ENCODE measurements at regions not wholly inside any gene's neighbourhood (a gene's known extent, or its start where the extent isn't known, plus 50 kb on each side); places are given as distances from the start of the nearest gene placed in this dataset.

- DNase-seq = no peak
- no peak overlapping the region for H3K4me3 ChIP-seq (ENCODE audit: low read length)
- H3K79me2 ChIP-seq (ENCODE audit: low read length) = no peaks in the 10 kb centered on the region
- no peak overlapping the region for H2AFZ ChIP-seq (ENCODE audit: low read length)
- no peaks in the 10 kb centered on the region for H3K27me3 ChIP-seq (ENCODE audit: low read length)
- no peak overlapping the region for H3K9ac ChIP-seq (ENCODE audit: low read length)
- peaks cover 11% of the 10 kb centered on the region for H3K4me1 ChIP-seq (ENCODE audit: low read length)
- no peaks in the 10 kb centered on the region for H3K36me3 ChIP-seq (ENCODE audit: insufficient read depth, low read length)
- no peak overlapping the region for H3K27ac ChIP-seq (ENCODE audit: low read length)
- no peaks in the 10 kb centered on the region for H3K9me2 ChIP-seq (replicated peaks; ENCODE audit: insufficient read depth, low read length)
- H4K20me1 ChIP-seq (ENCODE audit: insufficient read depth, low read depth, low read length) = no peaks in the 10 kb centered on the region
- H3K4me2 ChIP-seq (ENCODE audit: low read depth, low read length, poor library complexity, severe bottlenecking) = no peak overlapping the region
- no peaks in the 10 kb centered on the region for H3K9me3 ChIP-seq (ENCODE audit: low read length)
These were observed 74.8 kb upstream of the ADAM23 start for GRCh38 chr2:206368484-206368883.

DNA sequence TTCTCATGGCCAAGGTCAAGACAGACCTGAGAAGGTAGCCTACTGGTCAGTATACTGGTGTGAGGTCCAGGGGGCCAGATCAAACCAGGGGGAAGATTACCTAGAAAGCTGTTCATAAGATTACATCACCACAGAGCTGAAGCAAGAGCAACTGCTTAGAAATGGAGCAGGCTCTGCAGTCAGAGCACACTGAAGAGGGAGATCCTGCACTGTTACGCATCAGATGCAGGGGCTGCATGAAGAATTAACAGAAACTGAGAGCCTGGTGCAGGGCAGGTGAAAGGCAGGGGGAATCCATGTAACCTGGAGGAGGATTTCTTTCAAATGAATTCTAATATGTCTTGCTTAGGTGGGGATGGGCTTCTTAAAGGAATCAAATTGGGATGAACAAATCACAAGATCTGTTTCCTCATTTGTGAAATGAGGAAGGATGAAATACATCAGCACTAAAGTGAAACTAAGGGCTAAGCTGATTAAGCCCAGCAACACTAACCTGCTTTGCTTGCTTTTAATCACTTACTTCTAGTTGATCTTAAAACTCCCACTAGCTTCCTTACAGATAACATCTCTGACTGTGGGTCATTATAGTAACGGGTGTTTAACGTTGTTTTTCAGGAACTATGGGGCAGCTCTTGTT lies 74.3 kb upstream of the ADAM23 start:
- Histone ChIP-seq H3K36me3 (ENCODE audit: insufficient read depth, low read length) (no peaks in the 10 kb centered on the region), H4K20me1 (ENCODE audit: insufficient read depth, low read depth, low read length) (no peaks in the 10 kb centered on the region), H3K27me3 (ENCODE audit: low read length) (no peaks in the 10 kb centered on the region), H3K9ac (ENCODE audit: low read length) (no peak overlapping the region), H3K27ac (ENCODE audit: low read length) (no peak overlapping the region), H3K4me1 (ENCODE audit: low read length) (peaks cover 11% of the 10 kb centered on the region), H3K79me2 (ENCODE audit: low read length) (no peaks in the 10 kb centered on the region), H3K9me3 (ENCODE audit: low read length) (no peaks in the 10 kb centered on the region), H2AFZ (ENCODE audit: low read length) (no peak overlapping the region), H3K4me3 (ENCODE audit: low read length) (no peak overlapping the region), H3K4me2 (ENCODE audit: low read depth, low read length, poor library complexity, severe bottlenecking) (no peak overlapping the region), H3K9me2 (replicated peaks; ENCODE audit: insufficient read depth, low read length) (no peaks in the 10 kb centered on the region)
- peak; percentile 44 for DNase-seq

- Histone ChIP-seq H3K9me2 (replicated peaks; ENCODE audit: insufficient read depth, low read length) (no peaks in the 10 kb centered on the region), H3K4me1 (ENCODE audit: low read length) (no peaks in the 10 kb centered on the region), H3K4me3 (ENCODE audit: low read length) (no peak overlapping the region), H3K27me3 (ENCODE audit: low read length) (no peaks in the 10 kb centered on the region; the same call in 1 of the 2 replicates), H2AFZ (ENCODE audit: low read length) (no peak overlapping the region), H3K9ac (ENCODE audit: low read length) (no peak overlapping the region), H3K36me3 (ENCODE audit: insufficient read depth, low read length) (no peaks in the 10 kb centered on the region), H3K9me3 (ENCODE audit: low read length) (peaks cover 7% of the 10 kb centered on the region; the same call in 1 of the 2 replicates), H3K79me2 (ENCODE audit: low read length) (no peaks in the 10 kb centered on the region), H4K20me1 (ENCODE audit: insufficient read depth, low read depth, low read length) (no peaks in the 10 kb centered on the region), H3K27ac (ENCODE audit: low read length) (no peak overlapping the region), H3K4me2 (ENCODE audit: low read depth, low read length, poor library complexity, severe bottlenecking) (no peak overlapping the region)
- no peak for DNase-seq
These were observed 67.4 kb upstream of the ADAM23 start for GRCh38 chr2:206375956-206376355.

- H3K36me3 ChIP-seq (ENCODE audit: insufficient read depth, low read length) = no peaks in the 10 kb centered on the region
- H3K79me2 ChIP-seq (ENCODE audit: low read length) = no peaks in the 10 kb centered on the region
- H3K27me3 ChIP-seq (ENCODE audit: low read length) = no peaks in the 10 kb centered on the region; the same call in 1 of the 2 replicates
- H3K4me2 ChIP-seq (ENCODE audit: low read depth, low read length, poor library complexity, severe bottlenecking) = no peak overlapping the region
- no peak overlapping the region for H2AFZ ChIP-seq (ENCODE audit: low read length)
- H3K4me3 ChIP-seq (ENCODE audit: low read length) = no peak overlapping the region
- H3K9me3 ChIP-seq (ENCODE audit: low read length) = peaks cover 7% of the 10 kb centered on the region; the same call in 1 of the 2 replicates
- H3K4me1 ChIP-seq (ENCODE audit: low read length) = no peaks in the 10 kb centered on the region
- H4K20me1 ChIP-seq (ENCODE audit: insufficient read depth, low read depth, low read length) = no peaks in the 10 kb centered on the region
- no peaks in the 10 kb centered on the region for H3K9me2 ChIP-seq (replicated peaks; ENCODE audit: insufficient read depth, low read length)
- H3K9ac ChIP-seq (ENCODE audit: low read length) = no peak overlapping the region
- no peak for DNase-seq
- H3K27ac ChIP-seq (ENCODE audit: low read length) = no peak overlapping the region
These were observed 64.5 kb upstream of the ADAM23 start for GRCh38 chr2:206378835-206379234.

GRCh38 chr2:206379266-206379665 lies 64.1 kb upstream of the ADAM23 start:
- H4K20me1 ChIP-seq (ENCODE audit: insufficient read depth, low read depth, low read length) = no peaks in the 10 kb centered on the region
- H3K9me3 ChIP-seq (ENCODE audit: low read length) = peaks cover 7% of the 10 kb centered on the region; the same call in 1 of the 2 replicates
- H3K36me3 ChIP-seq (ENCODE audit: insufficient read depth, low read length) = no peaks in the 10 kb centered on the region
- H3K4me2 ChIP-seq (ENCODE audit: low read depth, low read length, poor library complexity, severe bottlenecking) = no peak overlapping the region
- H3K9ac ChIP-seq (ENCODE audit: low read length) = no peak overlapping the region
- DNase-seq = no peak
- no peaks in the 10 kb centered on the region for H3K9me2 ChIP-seq (replicated peaks; ENCODE audit: insufficient read depth, low read length)
- H2AFZ ChIP-seq (ENCODE audit: low read length) = no peak overlapping the region
- no peak overlapping the region for H3K4me3 ChIP-seq (ENCODE audit: low read length)
- H3K27me3 ChIP-seq (ENCODE audit: low read length) = no peaks in the 10 kb centered on the region; the same call in 1 of the 2 replicates
- no peak overlapping the region for H3K27ac ChIP-seq (ENCODE audit: low read length)
- H3K4me1 ChIP-seq (ENCODE audit: low read length) = no peaks in the 10 kb centered on the region
- no peaks in the 10 kb centered on the region for H3K79me2 ChIP-seq (ENCODE audit: low read length)

DNA sequence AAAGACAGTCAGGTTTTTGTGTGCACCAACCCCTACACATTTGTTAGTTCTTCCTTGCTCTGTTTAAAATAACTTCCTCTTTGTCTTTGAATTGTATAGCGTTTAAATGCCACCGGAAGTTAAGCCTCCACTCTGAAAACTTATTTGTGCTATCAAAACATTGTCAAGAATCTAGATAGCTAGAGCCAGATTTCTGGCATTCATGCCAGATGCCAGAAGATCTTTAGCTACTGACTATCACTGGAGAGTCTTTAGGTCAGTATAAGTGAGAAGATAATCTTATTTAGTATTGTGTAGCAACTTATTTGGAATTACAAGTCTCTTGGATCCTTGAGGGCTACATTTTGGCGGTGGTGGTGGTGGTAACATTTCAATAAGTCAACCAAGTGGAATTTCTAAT lies 63.4 kb upstream of the ADAM23 start:
- DNase-seq = no peak

DNA sequence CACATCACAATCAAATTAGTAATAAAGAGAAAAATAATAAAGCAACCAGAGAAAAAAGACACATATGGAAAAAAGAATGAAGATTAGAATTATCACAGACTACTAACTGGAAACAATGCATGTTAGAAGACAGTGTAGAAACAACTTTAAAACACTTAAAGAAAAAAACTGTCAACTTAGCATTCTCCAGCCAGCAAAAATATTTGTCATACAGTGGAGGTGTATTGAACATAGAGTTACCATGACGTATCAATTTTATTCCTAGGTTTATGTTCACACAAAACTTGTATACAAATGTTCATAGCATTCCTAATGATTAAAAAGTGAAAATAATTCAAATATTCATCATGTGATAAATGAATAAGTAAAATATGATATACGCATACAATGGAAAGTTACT lies 61.5 kb upstream of the ADAM23 start:
- Histone ChIP-seq H3K27ac (ENCODE audit: low read length) (no peak overlapping the region), H2AFZ (ENCODE audit: low read length) (no peak overlapping the region), H3K27me3 (ENCODE audit: low read length) (no peaks in the 10 kb centered on the region; the same call in 1 of the 2 replicates), H3K79me2 (ENCODE audit: low read length) (no peaks in the 10 kb centered on the region), H3K4me3 (ENCODE audit: low read length) (no peak overlapping the region), H3K9me2 (replicated peaks; ENCODE audit: insufficient read depth, low read length) (no peaks in the 10 kb centered on the region), H3K9me3 (ENCODE audit: low read length) (no peaks in the 10 kb centered on the region), H3K36me3 (ENCODE audit: insufficient read depth, low read length) (no peaks in the 10 kb centered on the region), H3K4me1 (ENCODE audit: low read length) (no peaks in the 10 kb centered on the region), H4K20me1 (ENCODE audit: insufficient read depth, low read depth, low read length) (no peaks in the 10 kb centered on the region), H3K4me2 (ENCODE audit: low read depth, low read length, poor library complexity, severe bottlenecking) (no peak overlapping the region), H3K9ac (ENCODE audit: low read length) (no peak overlapping the region)
- DNase-seq = no peak

More for the DNA sequence above, 63.4 kb upstream of the ADAM23 start:
- H3K9me2 ChIP-seq (replicated peaks; ENCODE audit: insufficient read depth, low read length) = no peaks in the 10 kb centered on the region
- H3K27ac ChIP-seq (ENCODE audit: low read length) = no peak overlapping the region
- H3K36me3 ChIP-seq (ENCODE audit: insufficient read depth, low read length) = no peaks in the 10 kb centered on the region
- no peak overlapping the region for H3K9ac ChIP-seq (ENCODE audit: low read length)
- H3K9me3 ChIP-seq (ENCODE audit: low read length) = peaks cover 7% of the 10 kb centered on the region; the same call in 1 of the 2 replicates
- H3K4me1 ChIP-seq (ENCODE audit: low read length) = no peaks in the 10 kb centered on the region
- no peaks in the 10 kb centered on the region; the same call in 1 of the 2 replicates for H3K27me3 ChIP-seq (ENCODE audit: low read length)
- H3K4me2 ChIP-seq (ENCODE audit: low read depth, low read length, poor library complexity, severe bottlenecking) = no peak overlapping the region
- H4K20me1 ChIP-seq (ENCODE audit: insufficient read depth, low read depth, low read length) = no peaks in the 10 kb centered on the region
- no peak overlapping the region for H2AFZ ChIP-seq (ENCODE audit: low read length)
- H3K4me3 ChIP-seq (ENCODE audit: low read length) = no peak overlapping the region
- no peaks in the 10 kb centered on the region for H3K79me2 ChIP-seq (ENCODE audit: low read length)

GRCh38 chr2:206383669-206384068 lies 59.7 kb upstream of the ADAM23 start:
- H3K27ac ChIP-seq (ENCODE audit: low read length) = no peak overlapping the region
- H4K20me1 ChIP-seq (ENCODE audit: insufficient read depth, low read depth, low read length) = no peaks in the 10 kb centered on the region
- H3K4me3 ChIP-seq (ENCODE audit: low read length) = no peak overlapping the region
- no peaks in the 10 kb centered on the region for H3K4me1 ChIP-seq (ENCODE audit: low read length)
- H3K9me3 ChIP-seq (ENCODE audit: low read length) = no peaks in the 10 kb centered on the region
- no peak overlapping the region for H3K4me2 ChIP-seq (ENCODE audit: low read depth, low read length, poor library complexity, severe bottlenecking)
- H3K9me2 ChIP-seq (replicated peaks; ENCODE audit: insufficient read depth, low read length) = no peaks in the 10 kb centered on the region
- no peak overlapping the region for H2AFZ ChIP-seq (ENCODE audit: low read length)
- H3K79me2 ChIP-seq (ENCODE audit: low read length) = no peaks in the 10 kb centered on the region
- no peak for DNase-seq
- H3K27me3 ChIP-seq (ENCODE audit: low read length) = no peaks in the 10 kb centered on the region; the same call in 1 of the 2 replicates
- H3K9ac ChIP-seq (ENCODE audit: low read length) = no peak overlapping the region
- H3K36me3 ChIP-seq (ENCODE audit: insufficient read depth, low read length) = no peaks in the 10 kb centered on the region

Data from Karpas-422 (cell line).